ENCODE measurements at regions not wholly inside any gene's neighbourhood (a gene's known extent, or its start where the extent isn't known, plus 50 kb on each side); places are given as distances from the start of the nearest gene placed in this dataset.

DNA sequence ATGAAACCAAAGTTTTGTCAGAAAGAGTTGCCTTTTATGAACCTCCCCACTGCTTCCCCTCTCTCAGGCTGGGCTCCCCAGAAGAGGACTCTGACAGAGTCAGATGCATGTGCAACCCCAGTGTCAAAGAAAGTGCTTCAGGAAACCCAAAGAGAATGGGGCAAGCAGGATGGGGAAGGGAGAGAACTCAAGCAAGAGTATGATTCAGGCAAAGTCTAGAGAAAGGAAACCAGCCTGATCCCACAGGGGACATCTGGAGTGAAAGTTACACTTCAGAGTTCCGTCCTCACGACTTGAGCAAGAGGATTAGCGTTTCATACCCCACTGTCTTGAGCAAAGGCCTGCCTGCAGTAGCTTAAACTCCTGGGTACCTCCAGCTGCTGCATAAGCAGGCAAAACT, 51.8 kb upstream of the EPC2 start (continued):
- TF ChIP-seq GATA2 (CRISPR knock-in tag; IDR thresholded peaks at IDR 0.05) (no peak), RXRA (IDR thresholded peaks at IDR 0.05; ENCODE audit: borderline replicate concordance, low read depth) (no peak), SMC3 (IDR thresholded peaks at IDR 0.05; ENCODE audit: low read depth, low read length) (no peak), RFX5 (IDR thresholded peaks at IDR 0.05; ENCODE audit: low read length) (no peak), TAF1 (IDR thresholded peaks at IDR 0.05; ENCODE audit: borderline replicate concordance, low read depth, low read length) (no peak), CHD2 (IDR thresholded peaks at IDR 0.05; ENCODE audit: low read length, partially characterized antibody) (no peak), POLR2AphosphoS5 (IDR thresholded peaks at IDR 0.05; ENCODE audit: low read depth, low read length) (no peak), TCF12 (IDR thresholded peaks at IDR 0.05) (no peak)

DNA sequence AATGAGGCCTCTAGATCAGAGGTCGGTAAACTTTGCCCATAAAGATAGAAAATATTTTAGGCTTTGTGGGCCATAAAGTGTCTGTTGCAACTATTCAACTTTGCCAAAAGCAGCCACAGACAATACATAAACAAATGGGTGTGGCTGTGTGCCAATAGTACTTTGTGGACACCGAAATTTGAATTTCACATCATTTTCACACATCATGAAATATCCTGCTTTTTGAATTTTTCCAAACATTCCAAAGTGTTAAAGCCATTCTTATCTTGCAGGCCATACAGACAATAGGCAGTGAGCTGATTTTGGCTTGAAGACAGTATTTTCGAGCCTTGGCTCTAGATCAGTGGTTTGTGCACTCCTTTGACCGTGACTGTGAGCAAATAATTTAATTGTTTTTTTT, 51.1 kb upstream of the EPC2 start:
- no peaks in the 10 kb centered on the region for H3K4me1 ChIP-seq (ENCODE audit: control insufficient read depth in 1 of 2, insufficient read depth in 2 of 2, low read depth in 1 of 2, low read length in 1 of 2)
- H3K9me3 ChIP-seq, result no peaks in the 10 kb centered on the region
- H3K4me3 ChIP-seq (ENCODE audit: low read depth in 2 of 2, low read length in 1 of 2), result no peak overlapping the region
- ChIA-PET POLR2A (no interaction called here), CTCF (interaction anchor here (0.9 kb wide), 1 partner anchor 18 kb away, joined by 4 read pairs; no protein-coding TSS in a partner anchor)
- H3K9me2 ChIP-seq, result no peaks in the 10 kb centered on the region
- H3K27ac ChIP-seq (ENCODE audit: low read depth in 2 of 2, low read length in 1 of 2), result no peak overlapping the region
- H3K9ac ChIP-seq, result no peak overlapping the region
- no peaks in the 10 kb centered on the region for H3F3A ChIP-seq (replicated peaks; ENCODE audit: insufficient read depth)
- H3K27me3 ChIP-seq (ENCODE audit: insufficient read depth), result no peaks in the 10 kb centered on the region
- no peak overlapping the region for H3K4me2 ChIP-seq
- 51% methylated on average over 4 of the region's 4 CpGs for WGBS (ENCODE audit: low lambda C conversion rate)
- no peaks in the 10 kb centered on the region for H3K36me3 ChIP-seq (replicated peaks in 1 of 2; ENCODE audit: control insufficient read depth in 1 of 2, insufficient read depth in 2 of 2, low read length in 1 of 2)
- no peaks in the 10 kb centered on the region for H3K79me2 ChIP-seq (ENCODE audit: insufficient read depth)
- H2AFZ ChIP-seq (ENCODE audit: low read depth), result no peak overlapping the region
- H4K20me1 ChIP-seq (ENCODE audit: insufficient read depth), result no peaks in the 10 kb centered on the region
- DNase-seq, result no peak
- TF ChIP-seq RCOR1 (IDR thresholded peaks at IDR 0.05; ENCODE audit: low read length) (no peak), TAF1 (IDR thresholded peaks at IDR 0.05; ENCODE audit: borderline replicate concordance, low read depth, low read length) (no peak), POLR2AphosphoS5 (IDR thresholded peaks at IDR 0.05; ENCODE audit: low read depth, low read length) (no peak), EP300 (IDR thresholded peaks at IDR 0.05; ENCODE audit: borderline replicate concordance in 1 of 2, low read depth in 1 of 2, low read length in 1 of 2) (no peak), SMC3 (IDR thresholded peaks at IDR 0.05; ENCODE audit: low read depth, low read length) (no peak), RXRA (IDR thresholded peaks at IDR 0.05; ENCODE audit: borderline replicate concordance, low read depth) (no peak), EZH2phosphoT487 (IDR thresholded peaks at IDR 0.05; ENCODE audit: borderline replicate concordance, low read depth) (no peak), RAD21 (IDR thresholded peaks at IDR 0.05; ENCODE audit: low read length) (no peak), MXI1 (IDR thresholded peaks at IDR 0.05; ENCODE audit: low read depth, low read length) (no peak), SIN3A (IDR thresholded peaks at IDR 0.05; ENCODE audit: borderline replicate concordance, low read depth, low read length) (no peak), FOXJ3 (CRISPR knock-in tag; IDR thresholded peaks at IDR 0.05) (no peak), NFIC (IDR thresholded peaks at IDR 0.05; ENCODE audit: borderline replicate concordance) (no peak), USF2 (IDR thresholded peaks at IDR 0.05; ENCODE audit: borderline replicate concordance, low read depth, low read length) (no peak), GABPA (IDR thresholded peaks at IDR 0.05; ENCODE audit: low read depth) (no peak), TCF12 (IDR thresholded peaks at IDR 0.05) (no peak)
- TF ChIP-seq, protein P1, sequence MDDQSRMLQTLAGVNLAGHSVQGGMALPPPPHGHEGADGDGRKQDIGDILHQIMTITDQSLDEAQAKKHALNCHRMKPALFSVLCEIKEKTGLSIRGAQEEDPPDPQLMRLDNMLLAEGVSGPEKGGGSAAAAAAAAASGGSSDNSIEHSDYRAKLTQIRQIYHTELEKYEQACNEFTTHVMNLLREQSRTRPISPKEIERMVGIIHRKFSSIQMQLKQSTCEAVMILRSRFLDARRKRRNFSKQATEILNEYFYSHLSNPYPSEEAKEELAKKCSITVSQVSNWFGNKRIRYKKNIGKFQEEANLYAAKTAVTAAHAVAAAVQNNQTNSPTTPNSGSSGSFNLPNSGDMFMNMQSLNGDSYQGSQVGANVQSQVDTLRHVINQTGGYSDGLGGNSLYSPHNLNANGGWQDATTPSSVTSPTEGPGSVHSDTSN (IDR thresholded peaks at IDR 0.05), result no peak
- TF ChIP-seq, protein P2, sequence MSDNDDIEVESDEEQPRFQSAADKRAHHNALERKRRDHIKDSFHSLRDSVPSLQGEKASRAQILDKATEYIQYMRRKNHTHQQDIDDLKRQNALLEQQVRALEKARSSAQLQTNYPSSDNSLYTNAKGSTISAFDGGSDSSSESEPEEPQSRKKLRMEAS (IDR thresholded peaks at IDR 0.05; ENCODE audit: low read depth), result no peak
